HCT116 (cell line): ENCODE measurements at regions not wholly inside any gene's neighbourhood (a gene's known extent, or its start where the extent isn't known, plus 50 kb on each side); places are given as distances from the start of the nearest gene placed in this dataset.
A peak's percentile ranks its signal among the peaks of the same experiment; 100 is the strongest.

Source experiments
- EZH2 ChIP-seq: fragments of 200-600 bp; sonication (generic); IDR thresholded peaks from 2 replicates; pipeline ENCODE4 v1.6.1; 2017; ENCODE audit warnings: antibody characterized with exemption, mixed run types
- JUND ChIP-seq: IDR thresholded peaks from 2 replicates; pipeline ENCODE4 v1.6.1; 2012
- POLR2A ChIP-seq: IDR thresholded peaks from 2 replicates; pipeline ENCODE4 v1.7.0; 2011; ENCODE audit warnings: borderline replicate concordance; ENCODE audit not compliant: insufficient read depth, insufficient read length; ENCODE audit errors: extremely low read depth
- POLR2AphosphoS5 ChIP-seq: IDR thresholded peaks from 2 replicates; pipeline ENCODE4 v1.6.1; 2011; ENCODE audit warnings: mild to moderate bottlenecking, low read depth, low read length, moderate library complexity
- TCF7L2 ChIP-seq: IDR thresholded peaks from 2 replicates; pipeline ENCODE4 v1.7.0; 2011; ENCODE audit warnings: borderline replicate concordance, inconsistent platforms; ENCODE audit not compliant: insufficient read depth, insufficient read length; ENCODE audit errors: extremely low read depth
- YY1 ChIP-seq: IDR thresholded peaks from 2 replicates; pipeline ENCODE4 v1.6.1; 2011; ENCODE audit warnings: low read length, low read depth, moderate library complexity, mild to moderate bottlenecking; ENCODE audit not compliant: insufficient replicate concordance; ENCODE audit errors: extremely low read depth
- ZNF274 ChIP-seq: fragments of 200-500 bp; sonication (Bioruptor generic); IDR thresholded peaks from 2 replicates; pipeline ENCODE4 v1.6.1; 2014; ENCODE audit warnings: mild to moderate bottlenecking, low read depth, low read length, inconsistent platforms
- TF ChIP-seq, protein P1 (sequence below): IDR thresholded peaks from 2 replicates; pipeline ENCODE4 v1.6.1; 2012; ENCODE audit warnings: low read depth
- TF ChIP-seq, protein P2 (sequence below), 3 experiments: fragments of 200-600 bp in 1 of 3; sonication (generic) in 1 of 3; IDR thresholded peaks in 2 of 3; conservative IDR thresholded peaks in 1 of 3; 2 replicates each; pipeline ENCODE4 v1.5.1; 2012 to 2017; ENCODE audit warnings: low read depth in 2 of 3, low read length in 2 of 3, antibody characterized with exemption in 1 of 3, borderline replicate concordance in 1 of 3, control low read depth in 1 of 3, mild to moderate bottlenecking in 1 of 3, mixed read lengths in 1 of 3, mixed run types in 1 of 3, moderate library complexity in 1 of 3; ENCODE audit not compliant: insufficient read depth in 1 of 3

DNA sequence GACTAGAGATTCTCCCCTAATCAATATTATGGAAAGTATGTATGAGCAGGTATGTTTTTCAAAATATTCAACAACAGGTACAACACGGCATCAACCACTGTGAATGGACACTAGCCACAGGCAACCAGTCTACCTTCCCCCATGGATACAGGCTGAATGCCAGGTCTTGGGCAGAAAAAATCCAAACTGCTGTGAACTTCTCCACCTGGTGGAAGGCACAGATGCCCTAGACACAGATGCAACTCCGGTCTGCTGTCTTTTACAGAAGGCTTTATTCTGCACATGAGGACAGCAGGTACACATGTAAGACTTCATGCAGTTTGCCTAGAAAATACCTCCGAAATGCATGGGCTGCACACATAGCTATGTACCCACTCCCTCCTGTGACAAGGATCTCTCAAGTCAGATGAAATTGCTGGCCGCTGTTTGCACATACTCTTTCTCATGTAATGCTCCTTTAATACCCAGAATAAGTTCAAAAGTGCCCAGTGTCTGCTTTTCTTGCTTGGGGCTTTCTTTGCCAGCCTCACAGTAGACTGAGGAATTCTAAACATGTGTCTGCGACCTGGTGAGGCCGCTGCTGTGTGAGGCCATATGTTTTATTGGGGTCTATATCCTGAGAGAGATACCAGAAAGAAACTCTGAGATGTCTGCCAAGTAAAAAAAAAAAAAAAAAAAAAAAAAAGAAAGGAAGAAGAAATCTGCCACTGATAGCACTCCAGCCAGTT is 325.9 kb downstream of the FOXO1 start:
- no peak for TF ChIP-seq EZH2
- TF ChIP-seq, protein P1, sequence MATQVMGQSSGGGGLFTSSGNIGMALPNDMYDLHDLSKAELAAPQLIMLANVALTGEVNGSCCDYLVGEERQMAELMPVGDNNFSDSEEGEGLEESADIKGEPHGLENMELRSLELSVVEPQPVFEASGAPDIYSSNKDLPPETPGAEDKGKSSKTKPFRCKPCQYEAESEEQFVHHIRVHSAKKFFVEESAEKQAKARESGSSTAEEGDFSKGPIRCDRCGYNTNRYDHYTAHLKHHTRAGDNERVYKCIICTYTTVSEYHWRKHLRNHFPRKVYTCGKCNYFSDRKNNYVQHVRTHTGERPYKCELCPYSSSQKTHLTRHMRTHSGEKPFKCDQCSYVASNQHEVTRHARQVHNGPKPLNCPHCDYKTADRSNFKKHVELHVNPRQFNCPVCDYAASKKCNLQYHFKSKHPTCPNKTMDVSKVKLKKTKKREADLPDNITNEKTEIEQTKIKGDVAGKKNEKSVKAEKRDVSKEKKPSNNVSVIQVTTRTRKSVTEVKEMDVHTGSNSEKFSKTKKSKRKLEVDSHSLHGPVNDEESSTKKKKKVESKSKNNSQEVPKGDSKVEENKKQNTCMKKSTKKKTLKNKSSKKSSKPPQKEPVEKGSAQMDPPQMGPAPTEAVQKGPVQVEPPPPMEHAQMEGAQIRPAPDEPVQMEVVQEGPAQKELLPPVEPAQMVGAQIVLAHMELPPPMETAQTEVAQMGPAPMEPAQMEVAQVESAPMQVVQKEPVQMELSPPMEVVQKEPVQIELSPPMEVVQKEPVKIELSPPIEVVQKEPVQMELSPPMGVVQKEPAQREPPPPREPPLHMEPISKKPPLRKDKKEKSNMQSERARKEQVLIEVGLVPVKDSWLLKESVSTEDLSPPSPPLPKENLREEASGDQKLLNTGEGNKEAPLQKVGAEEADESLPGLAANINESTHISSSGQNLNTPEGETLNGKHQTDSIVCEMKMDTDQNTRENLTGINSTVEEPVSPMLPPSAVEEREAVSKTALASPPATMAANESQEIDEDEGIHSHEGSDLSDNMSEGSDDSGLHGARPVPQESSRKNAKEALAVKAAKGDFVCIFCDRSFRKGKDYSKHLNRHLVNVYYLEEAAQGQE = no peak
- no peak for TF ChIP-seq POLR2A
- TF ChIP-seq JUND = no peak
- TF ChIP-seq TCF7L2 = no peak
- TF ChIP-seq, protein P2, sequence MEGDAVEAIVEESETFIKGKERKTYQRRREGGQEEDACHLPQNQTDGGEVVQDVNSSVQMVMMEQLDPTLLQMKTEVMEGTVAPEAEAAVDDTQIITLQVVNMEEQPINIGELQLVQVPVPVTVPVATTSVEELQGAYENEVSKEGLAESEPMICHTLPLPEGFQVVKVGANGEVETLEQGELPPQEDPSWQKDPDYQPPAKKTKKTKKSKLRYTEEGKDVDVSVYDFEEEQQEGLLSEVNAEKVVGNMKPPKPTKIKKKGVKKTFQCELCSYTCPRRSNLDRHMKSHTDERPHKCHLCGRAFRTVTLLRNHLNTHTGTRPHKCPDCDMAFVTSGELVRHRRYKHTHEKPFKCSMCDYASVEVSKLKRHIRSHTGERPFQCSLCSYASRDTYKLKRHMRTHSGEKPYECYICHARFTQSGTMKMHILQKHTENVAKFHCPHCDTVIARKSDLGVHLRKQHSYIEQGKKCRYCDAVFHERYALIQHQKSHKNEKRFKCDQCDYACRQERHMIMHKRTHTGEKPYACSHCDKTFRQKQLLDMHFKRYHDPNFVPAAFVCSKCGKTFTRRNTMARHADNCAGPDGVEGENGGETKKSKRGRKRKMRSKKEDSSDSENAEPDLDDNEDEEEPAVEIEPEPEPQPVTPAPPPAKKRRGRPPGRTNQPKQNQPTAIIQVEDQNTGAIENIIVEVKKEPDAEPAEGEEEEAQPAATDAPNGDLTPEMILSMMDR (IDR thresholded peaks at IDR 0.05 in 2 of 3, conservative IDR thresholded peaks at IDR 0.05 in 1 of 3; ENCODE audit: borderline replicate concordance in 1 of 3, insufficient read depth in 1 of 3, low read depth in 2 of 3, low read length in 2 of 3) = 0 out of 6 replicates have a peak, but pooled peaks of 1 of the 3 experiments have one; percentile 7
- TF ChIP-seq YY1 = no peak
- TF ChIP-seq ZNF274 = no peak
- TF ChIP-seq POLR2AphosphoS5 = no peak
